Colon (tissue), 2 donors: ENCODE measurements at regions not wholly inside any gene's neighbourhood (a gene's known extent, or its start where the extent isn't known, plus 50 kb on each side); places are given as distances from the start of the nearest gene placed in this dataset.
"Not testable (repeated sequence)": the region's sequence is repeated elsewhere in the genome, so short reads cannot be mapped to it uniquely, and the experiment has no call there.

Source experiments
- FAIRE-seq: peaks from 2 replicates; lab custom pipeline; 2012; peaks lifted over from hg19 to GRCh38; lab: Jason Lieb, UNC
- donor health status: control.
- donor health status: control.

DNA sequence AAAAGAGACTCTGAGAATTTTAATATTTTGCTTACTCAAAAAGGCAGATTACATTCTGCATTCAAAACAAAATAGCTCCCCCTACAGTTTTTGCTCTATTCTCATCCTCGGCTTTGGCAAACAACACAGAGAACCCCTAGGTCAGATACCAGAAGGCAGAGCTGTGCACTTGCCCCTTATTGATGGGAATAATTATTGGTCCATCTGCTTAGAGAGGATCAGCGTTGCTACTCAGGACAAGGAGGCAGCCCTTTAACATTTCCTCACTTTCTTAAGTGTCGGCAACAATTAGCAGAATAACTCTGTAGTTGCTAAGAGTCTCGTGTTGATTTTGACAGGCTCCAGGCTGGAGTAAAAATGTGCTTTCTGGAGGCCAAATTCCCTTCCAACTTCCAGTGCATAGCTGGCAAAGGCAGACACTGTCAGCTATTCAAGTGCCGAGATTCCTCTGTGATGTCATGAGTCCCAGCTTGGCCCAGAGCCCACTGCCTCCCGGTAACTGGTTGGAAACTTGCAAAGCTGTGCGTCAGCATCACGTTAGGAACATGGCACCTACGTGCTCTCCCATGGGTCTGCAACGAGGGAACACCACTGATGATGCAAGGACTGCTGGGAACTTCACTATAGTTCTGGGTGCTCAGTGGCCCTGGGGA lies 482.7 kb upstream of the ADAMTS9 start:
- FAIRE-seq = no peak

- FAIRE-seq = no peak
Observed at GRCh38 chr3:65169961-65170360, 482.2 kb upstream of the ADAMTS9 start.

GRCh38 chr3:65168547-65168946 lies 480.7 kb upstream of the ADAMTS9 start:
- no peak for FAIRE-seq

DNA sequence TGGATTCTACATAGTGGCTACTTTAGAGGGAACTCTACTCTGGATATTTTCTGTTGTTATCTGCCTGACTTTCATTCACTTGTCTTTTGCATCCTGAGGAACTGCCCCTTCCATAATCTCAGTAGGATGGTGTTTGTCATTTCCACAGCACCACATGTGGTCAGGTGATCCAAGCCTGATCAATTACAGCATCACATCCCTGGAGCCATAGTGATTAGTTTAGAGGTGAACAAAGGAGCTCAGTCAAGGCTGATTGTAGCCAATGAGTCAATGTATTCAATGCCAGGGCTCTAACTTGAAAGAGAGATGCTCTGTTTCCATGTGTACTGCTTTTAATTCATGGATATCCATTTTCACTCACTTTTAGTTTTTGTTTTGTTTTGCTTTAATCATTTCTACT lies 478.7 kb upstream of the ADAMTS9 start:
- no peak for FAIRE-seq

DNA sequence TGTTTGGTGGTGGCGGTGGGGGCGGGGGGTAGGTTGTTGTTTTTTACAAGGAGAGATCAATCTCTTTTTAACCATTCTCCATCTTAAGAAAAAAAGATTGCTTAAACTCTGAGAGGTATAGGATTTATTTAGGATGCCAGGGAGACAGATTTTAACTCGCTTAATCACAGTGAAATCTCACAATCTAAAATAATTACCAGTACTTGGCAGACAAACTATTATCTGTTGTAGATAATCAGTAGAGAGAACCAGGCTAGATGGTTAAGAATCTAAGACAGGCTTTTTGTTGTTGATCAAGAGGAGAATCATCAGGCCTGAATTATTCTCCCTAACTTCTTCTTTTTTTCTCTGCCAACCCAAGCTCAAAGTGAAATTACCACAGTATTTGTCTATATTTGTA lies 470.2 kb upstream of the ADAMTS9 start:
- no peak for FAIRE-seq

- FAIRE-seq = no peak
Observed at GRCh38 chr3:65153850-65154512, 466.2 kb upstream of the ADAMTS9 start.

DNA sequence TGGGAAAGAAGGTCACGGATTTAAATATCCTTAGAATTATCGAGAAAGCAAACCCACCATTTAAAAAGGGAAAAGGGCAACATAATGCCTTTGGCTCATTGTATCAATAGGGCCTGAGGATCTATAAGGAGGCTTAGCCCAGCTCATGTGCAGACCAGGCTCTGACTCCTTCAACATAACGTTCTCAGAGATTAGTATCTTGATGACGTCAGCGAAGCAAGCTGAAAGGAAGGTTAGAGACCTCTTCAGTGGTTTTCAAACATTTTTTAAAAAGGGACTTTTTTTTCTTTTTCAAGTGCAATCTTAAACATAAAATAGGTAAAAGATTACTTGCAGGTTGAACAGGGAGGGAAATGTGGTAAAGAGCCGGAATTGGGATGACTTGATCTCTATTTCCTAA lies 463.9 kb upstream of the ADAMTS9 start:
- no peak for FAIRE-seq

DNA sequence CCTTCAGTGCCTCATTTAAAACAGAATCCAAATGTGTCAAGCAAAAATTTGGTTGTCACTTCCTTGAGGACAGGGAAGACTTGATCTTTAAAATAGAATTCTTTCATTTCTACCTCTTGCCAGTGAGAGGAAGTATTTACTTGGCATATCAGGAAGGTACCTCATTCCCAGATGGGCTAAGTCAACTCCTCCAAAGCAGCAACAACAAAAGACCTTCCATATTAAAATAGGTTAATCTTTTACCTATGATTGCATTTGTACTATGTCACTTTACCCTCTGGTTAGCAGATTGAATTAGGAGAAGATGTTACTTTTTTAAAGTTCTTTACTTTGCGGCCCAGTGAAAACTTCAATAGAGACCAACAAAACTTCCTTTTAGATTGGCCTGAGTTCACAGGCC lies 462.1 kb upstream of the ADAMTS9 start:
- no peak for FAIRE-seq

DNA sequence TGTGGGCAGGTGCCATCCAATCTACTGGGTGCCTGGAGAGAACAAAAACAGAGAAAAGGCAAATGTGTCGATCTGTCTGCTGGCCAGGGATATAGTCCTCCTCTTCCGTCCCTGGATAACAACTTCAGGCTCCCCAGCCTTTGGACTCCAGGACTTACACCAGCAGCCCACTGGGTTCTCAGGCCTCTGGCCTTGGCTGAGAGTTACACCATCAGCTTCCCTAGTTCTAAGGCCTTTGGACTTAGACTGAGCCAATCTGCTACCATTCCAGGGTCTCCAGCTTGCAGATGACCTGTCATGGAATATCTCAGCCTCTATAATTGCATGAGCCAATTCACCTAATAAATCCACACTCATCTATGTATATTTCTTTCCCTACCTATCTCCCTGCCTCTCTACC lies 460.9 kb upstream of the ADAMTS9 start:
- no peak for FAIRE-seq

DNA sequence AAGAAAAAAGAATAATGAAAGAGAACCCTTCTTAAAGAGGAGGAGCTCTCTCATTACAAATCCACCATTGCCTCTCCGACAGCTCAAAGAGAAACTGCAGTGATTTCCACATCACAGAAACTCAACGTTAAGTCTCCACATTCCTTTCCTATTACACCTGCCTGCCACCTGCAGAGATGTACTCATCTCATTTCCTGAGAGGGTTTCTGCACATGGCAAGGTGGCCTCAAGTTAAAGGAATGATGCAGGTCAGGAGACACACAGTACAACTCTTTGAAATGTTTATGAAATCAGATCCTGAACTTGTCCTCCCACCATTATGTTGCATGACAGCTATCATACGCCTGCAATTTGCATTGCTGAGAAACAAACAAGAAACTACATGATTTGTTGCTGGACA lies 458.4 kb upstream of the ADAMTS9 start:
- no peak for FAIRE-seq

DNA sequence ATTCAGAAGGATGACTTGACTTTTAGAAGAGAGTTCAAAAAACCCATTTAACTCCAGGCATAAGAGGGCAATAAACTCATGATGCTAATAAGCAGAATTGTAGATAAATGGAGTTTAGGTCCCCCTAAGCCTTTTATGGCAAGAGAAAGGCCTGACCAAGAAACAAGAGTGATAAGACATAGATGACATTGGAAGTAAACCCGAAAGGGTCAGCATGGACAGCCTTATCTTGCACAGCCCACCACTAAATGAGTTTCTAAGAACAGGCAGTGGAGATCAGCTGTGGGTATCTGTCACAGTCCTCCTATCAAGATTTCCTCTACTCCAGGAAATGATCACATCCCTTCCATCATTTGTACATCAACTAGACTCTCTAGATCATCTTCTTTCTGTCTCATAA lies 457.9 kb upstream of the ADAMTS9 start:
- no peak for FAIRE-seq

DNA sequence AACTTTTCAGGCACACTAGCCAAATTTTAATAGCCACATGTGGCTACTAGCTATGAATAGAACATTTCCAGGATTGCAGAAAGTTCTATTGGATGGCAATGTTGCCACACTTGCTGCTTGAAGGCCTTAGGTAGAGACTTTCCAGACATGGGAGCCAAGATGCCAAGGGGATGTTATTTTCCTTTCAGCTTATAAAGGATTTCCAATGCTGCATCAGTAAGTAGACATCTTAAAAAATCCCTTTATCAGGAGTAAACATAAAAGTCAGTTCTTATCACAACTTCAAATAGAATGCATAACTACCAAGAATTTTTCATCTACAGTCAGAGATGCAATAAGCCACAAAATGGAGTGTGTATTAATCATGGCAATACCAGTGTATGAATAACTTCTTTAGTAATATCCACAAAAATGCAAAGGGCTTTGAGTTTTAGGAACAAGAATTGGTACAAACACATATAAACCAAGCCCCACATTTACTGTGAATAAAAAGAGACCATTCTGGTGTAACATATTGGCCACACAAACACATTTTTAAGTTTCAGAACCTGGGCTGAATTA lies 457.1 kb upstream of the ADAMTS9 start:
- no peak for FAIRE-seq

DNA sequence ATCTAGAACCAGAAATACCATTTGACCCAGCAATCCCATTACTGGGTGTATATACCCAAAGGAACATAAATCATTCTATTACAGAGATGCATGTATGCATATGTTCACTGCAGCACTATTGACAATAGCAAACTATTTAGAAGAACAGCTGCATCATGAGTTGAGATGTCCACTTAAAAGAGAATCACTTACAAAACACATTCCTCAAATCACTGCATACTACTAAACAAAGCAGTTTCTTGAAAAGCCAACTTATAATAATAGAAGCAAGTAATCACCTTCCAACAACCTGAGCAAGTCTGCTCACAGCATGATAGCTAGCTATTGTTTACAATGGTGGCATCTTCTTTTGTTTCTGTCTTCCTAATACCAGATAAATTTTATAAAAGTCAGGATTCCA lies 454.7 kb upstream of the ADAMTS9 start:
- FAIRE-seq = no peak

DNA sequence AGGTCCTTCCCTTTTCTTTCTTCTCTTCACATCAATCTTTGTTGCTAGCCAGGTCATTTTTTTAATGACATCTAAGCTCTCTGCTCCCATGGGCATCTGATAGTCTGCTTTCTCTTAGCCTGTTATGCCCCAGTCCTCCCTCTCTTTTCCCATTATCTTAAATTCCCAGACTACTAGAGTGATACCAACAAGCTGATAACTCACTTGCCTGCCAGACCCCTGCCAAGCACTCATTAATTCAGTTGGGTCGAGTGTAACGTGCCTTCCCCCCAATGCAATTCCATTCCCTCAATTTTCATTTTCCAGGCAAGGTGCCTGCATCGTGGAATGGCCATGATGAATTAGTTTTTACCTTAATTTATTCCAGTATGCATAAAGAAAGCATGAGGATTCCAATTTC lies 450.8 kb upstream of the ADAMTS9 start:
- FAIRE-seq = no peak

GRCh38 chr3:65133752-65134151 lies 446.0 kb upstream of the ADAMTS9 start:
- FAIRE-seq = not testable (repeated sequence)

DNA sequence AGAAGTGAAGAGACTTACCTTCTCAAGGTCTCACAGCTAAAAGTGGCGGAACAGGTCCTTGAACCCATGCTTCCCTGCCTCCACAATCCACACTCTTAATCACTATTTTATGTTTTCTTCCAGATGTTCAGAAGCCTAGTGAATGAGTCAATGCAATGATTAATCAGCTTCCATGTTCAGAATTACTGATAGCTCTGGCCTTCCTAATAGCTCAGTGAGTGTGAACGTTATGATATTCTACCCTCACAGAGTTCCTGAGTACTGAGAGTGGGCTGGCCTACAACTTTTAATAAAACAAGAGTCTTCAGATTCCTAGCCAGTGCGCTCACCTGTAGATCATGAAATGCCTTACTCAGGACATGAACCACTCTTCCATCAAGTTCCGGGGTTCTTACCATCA lies 443.0 kb upstream of the ADAMTS9 start:
- FAIRE-seq = no peak

DNA sequence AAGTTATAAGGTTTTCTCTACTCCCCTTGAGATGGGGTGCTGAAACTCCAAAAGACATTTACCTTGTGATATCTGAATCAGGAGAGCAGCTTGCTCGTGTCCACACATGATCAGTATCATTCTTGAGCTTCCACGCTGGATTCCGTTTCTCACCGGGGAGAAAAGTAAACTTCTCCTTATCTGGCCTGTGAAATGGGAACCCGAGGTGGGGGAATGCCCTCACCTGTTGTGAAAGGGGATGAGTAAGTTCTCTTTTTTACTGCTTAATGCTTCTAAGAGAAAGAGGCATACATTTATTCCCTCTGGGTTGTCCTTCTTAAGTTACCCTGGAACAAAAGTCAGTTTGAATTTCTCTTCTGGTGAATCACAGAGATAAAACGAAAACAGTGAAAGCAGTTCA lies 440.5 kb upstream of the ADAMTS9 start:
- no peak for FAIRE-seq

GRCh38 chr3:65126527-65127410 lies 439.0 kb upstream of the ADAMTS9 start:
- no peak for FAIRE-seq

DNA sequence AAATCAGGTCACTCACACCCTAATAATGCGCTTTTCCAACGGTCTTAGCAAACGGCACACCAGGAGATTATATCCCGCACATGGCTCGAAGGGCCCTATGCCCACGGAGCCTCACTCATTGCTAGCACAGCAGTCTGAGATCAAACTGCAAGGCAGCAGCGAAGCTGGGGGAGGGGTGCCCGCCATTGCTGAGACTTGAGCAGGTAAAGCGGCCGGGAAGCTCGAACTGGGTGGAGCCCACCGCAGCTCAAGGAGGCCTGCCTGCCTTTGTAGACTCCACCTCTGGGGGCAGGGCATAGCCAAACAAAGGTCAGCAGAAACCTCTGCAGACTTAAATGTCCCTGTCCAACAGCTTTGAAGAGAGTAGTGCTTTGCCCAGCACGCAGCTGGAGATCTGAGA lies 432.4 kb upstream of the ADAMTS9 start:
- FAIRE-seq = not testable (repeated sequence)

DNA sequence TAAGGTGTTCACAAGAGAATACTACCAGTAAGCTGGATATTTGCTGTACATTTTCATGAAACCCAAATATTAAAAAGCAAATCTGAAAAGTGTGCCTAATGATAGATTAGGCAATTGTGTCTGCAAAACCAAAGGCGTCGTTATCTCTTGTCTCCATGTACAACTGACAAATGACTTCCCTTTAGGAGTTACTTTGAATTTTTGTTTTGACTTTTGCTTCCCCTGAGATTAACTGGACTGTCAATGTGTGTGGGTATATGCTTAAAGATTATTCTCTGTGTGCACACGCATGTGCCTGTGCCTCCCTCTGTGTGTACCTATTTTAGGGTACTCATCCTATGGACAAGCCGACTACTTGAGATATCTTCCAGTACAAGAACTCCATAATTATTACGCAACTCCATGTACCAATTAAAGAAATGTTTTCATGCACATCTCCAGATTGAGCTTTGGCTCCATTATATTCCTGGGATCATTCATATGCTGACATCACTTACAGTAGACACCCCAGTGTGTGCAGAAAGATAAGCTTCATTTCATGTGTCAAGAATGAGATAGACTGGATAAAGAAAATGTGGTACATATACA lies 431.2 kb upstream of the ADAMTS9 start:
- no peak for FAIRE-seq

GRCh38 chr3:65114041-65114440 lies 426.2 kb upstream of the ADAMTS9 start:
- FAIRE-seq = no peak

DNA sequence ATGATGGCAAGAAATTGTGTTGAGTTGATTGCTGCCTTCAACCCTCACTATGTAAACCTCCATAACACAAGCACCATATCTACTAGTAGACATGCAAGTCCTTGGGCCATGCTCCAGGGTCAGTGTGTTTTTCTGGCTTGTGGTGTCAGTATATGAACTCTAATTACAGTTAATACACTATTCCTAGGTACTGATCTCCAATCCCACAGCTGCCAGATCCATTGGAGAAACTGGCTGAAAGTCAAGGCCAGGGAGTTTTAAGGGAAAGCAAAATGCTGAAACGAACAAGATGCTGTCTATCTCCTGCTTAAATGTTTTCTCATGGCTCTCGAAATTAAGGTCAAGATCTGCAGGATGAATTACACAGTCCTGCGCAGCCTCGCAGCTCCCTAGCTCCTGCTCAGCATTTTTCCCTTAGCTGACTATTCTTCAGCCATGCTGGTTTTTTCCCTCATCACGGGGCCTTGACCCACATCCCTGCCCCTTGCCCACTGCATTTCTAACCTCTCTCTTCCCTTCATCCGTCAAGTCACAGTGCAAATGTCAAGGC lies 425.0 kb upstream of the ADAMTS9 start:
- FAIRE-seq = no peak
